Common myeloid progenitor, CD34-positive (primary cell): ENCODE measurements at regions not wholly inside any gene's neighbourhood (a gene's known extent, or its start where the extent isn't known, plus 50 kb on each side); places are given as distances from the start of the nearest gene placed in this dataset.

Experiments used
- CTCF ChIA-PET: fragments of 350-600 bp; sonication (Branson Sonifier 250); formaldehyde crosslinking; loops from one replicate; lab custom pipeline; 2021; ENCODE audit warnings: antibody characterized with exemption; lab: Charles Lee
- POLR2A ChIA-PET: fragments of 350-600 bp; sonication (Branson Sonifier 250); formaldehyde crosslinking; loops from one replicate; lab custom pipeline; 2021; ENCODE audit warnings: antibody characterized with exemption; lab: Charles Lee
- DNase-seq, 3 donors: peaks; one replicate each; pipeline versions ENCODE4 v3.0.0 to v3.0.0-alpha.2; 2013
- H3K27ac ChIP-seq, 2 experiments: 1 replicate in 1 of 2; 2 replicates in 1 of 2; pipeline ENCODE4 v1.7.0; 2013; ENCODE audit warnings: inconsistent platforms in 2 of 2, low read length in 2 of 2, mild to moderate bottlenecking in 2 of 2, low read depth in 1 of 2, moderate library complexity in 1 of 2; ENCODE audit not compliant: severe bottlenecking in 2 of 2, insufficient read depth in 1 of 2, poor library complexity in 1 of 2
- H3K27me3 ChIP-seq, 5 experiments: replicated peaks in 2 of 5; 1 replicate in 3 of 5; 2 replicates in 2 of 5; pipeline versions ENCODE4 v1.6.1 to v1.7.0; 2013; ENCODE audit warnings: low read length in 4 of 5, mild to moderate bottlenecking in 2 of 5, moderate library complexity in 2 of 5, inconsistent platforms in 1 of 5; ENCODE audit not compliant: insufficient read depth in 5 of 5, control insufficient read depth in 4 of 5
- H3K36me3 ChIP-seq, 4 experiments: 1 replicate in 2 of 4; 2 replicates in 2 of 4; pipeline versions ENCODE4 v1.6.1 to v1.7.0; 2013; ENCODE audit warnings: low read length in 3 of 4, control low read depth in 1 of 4, mild to moderate bottlenecking in 1 of 4; ENCODE audit not compliant: control insufficient read depth in 4 of 4, insufficient read depth in 4 of 4
- H3K4me1 ChIP-seq, 4 experiments: 1 replicate in 3 of 4; 2 replicates in 1 of 4; pipeline versions ENCODE4 v1.6.1 to v1.7.1; 2013; ENCODE audit warnings: low read length in 3 of 4, mild to moderate bottlenecking in 3 of 4, control low read depth in 1 of 4, inconsistent platforms in 1 of 4, moderate library complexity in 1 of 4; ENCODE audit not compliant: control insufficient read depth in 4 of 4, insufficient read depth in 4 of 4; ENCODE audit errors: control extremely low read depth in 1 of 4
- H3K4me3 ChIP-seq, 7 experiments: 1 replicate in 4 of 7; 2 replicates in 3 of 7; pipeline versions ENCODE4 v1.5.1 to v1.7.0; 2013; ENCODE audit warnings: mild to moderate bottlenecking in 7 of 7, low read length in 6 of 7, moderate library complexity in 6 of 7, inconsistent platforms in 2 of 7, low read depth in 2 of 7, control low read depth in 1 of 7; ENCODE audit not compliant: insufficient read depth in 4 of 7, control insufficient read depth in 1 of 7; ENCODE audit errors: extremely low read depth in 1 of 7
- H3K9me3 ChIP-seq, 5 experiments: 1 replicate in 4 of 5; 2 replicates in 1 of 5; pipeline versions ENCODE4 v1.6.1 to v1.7.1; 2013; ENCODE audit warnings: low read length in 4 of 5, mild to moderate bottlenecking in 2 of 5, inconsistent platforms in 1 of 5, low read depth in 1 of 5, moderate library complexity in 1 of 5; ENCODE audit not compliant: control insufficient read depth in 4 of 5, insufficient read depth in 2 of 5; ENCODE audit errors: control extremely low read depth in 1 of 5
- WGBS: methylation state at CpG from one replicate; pipeline ENCODE4 v1.1.5; 2013; ENCODE audit not compliant: insufficient coverage; 5-methylcytosine and 5-hydroxymethylcytosine counted together

- Histone ChIP-seq H3K27ac (no peak overlapping the region), H3K9me3 (no peaks in the 10 kb centered on the region), H3K4me1 (no peaks in the 10 kb centered on the region), H3K27me3 (no peaks in the 10 kb centered on the region), H3K36me3 (no peaks in the 10 kb centered on the region), H3K4me3 (no peak overlapping the region)
- CTCF ChIA-PET = no interaction called here
- POLR2A ChIA-PET = no interaction called here
- WGBS = 93% methylated on average over 4 of the region's 6 CpGs
- no peak for DNase-seq
These were observed 133.0 kb upstream of the RASSF8 start for GRCh38 chr12:25825446-25825845.

GRCh38 chr12:25827141-25827540 is 131.3 kb upstream of the RASSF8 start:
- Histone ChIP-seq H3K27me3 (no peaks in the 10 kb centered on the region), H3K36me3 (no peaks in the 10 kb centered on the region), H3K4me3 (no peak overlapping the region), H3K27ac (no peak overlapping the region), H3K4me1 (no peaks in the 10 kb centered on the region), H3K9me3 (no peaks in the 10 kb centered on the region)
- DNase-seq = no peak
- ChIA-PET CTCF (no interaction called here), POLR2A (no interaction called here)
- no CpG with 5 or more reads among the region's 1 CpG for WGBS

GRCh38 chr12:25827747-25828146 is 130.7 kb upstream of the RASSF8 start:
- no peak for DNase-seq
- CTCF ChIA-PET = no interaction called here
- 100% methylated on average over 2 of the region's 3 CpGs for WGBS
- H3K36me3 ChIP-seq = no peaks in the 10 kb centered on the region
- no peak overlapping the region for H3K27ac ChIP-seq
- H3K4me1 ChIP-seq = no peaks in the 10 kb centered on the region
- H3K27me3 ChIP-seq = no peaks in the 10 kb centered on the region
- no peak overlapping the region for H3K4me3 ChIP-seq
- H3K9me3 ChIP-seq = no peaks in the 10 kb centered on the region
- POLR2A ChIA-PET = no interaction called here

- CTCF ChIA-PET = no interaction called here
- no peak overlapping the region for H3K4me3 ChIP-seq
- no peak overlapping the region for H3K27ac ChIP-seq
- no peak for DNase-seq
- 93% methylated on average over 3 of the region's 4 CpGs for WGBS
- no peaks in the 10 kb centered on the region for H3K4me1 ChIP-seq
- POLR2A ChIA-PET = no interaction called here
- no peaks in the 10 kb centered on the region for H3K27me3 ChIP-seq
- H3K9me3 ChIP-seq = no peaks in the 10 kb centered on the region
- no peaks in the 10 kb centered on the region for H3K36me3 ChIP-seq
These were observed 130.3 kb upstream of the RASSF8 start for GRCh38 chr12:25828188-25828587.

- Histone ChIP-seq H3K4me3 (no peak overlapping the region), H3K4me1 (no peaks in the 10 kb centered on the region), H3K9me3 (no peaks in the 10 kb centered on the region), H3K27ac (no peak overlapping the region), H3K36me3 (no peaks in the 10 kb centered on the region), H3K27me3 (no peaks in the 10 kb centered on the region)
- ChIA-PET CTCF (no interaction called here), POLR2A (no interaction called here)
- DNase-seq = no peak
- WGBS = 88% methylated on average over 3 of the region's 3 CpGs
These were observed 129.3 kb upstream of the RASSF8 start for GRCh38 chr12:25829192-25829591.

GRCh38 chr12:25830456-25830855 is 128.0 kb upstream of the RASSF8 start:
- ChIA-PET POLR2A (no interaction called here), CTCF (interaction anchor here (0.6 kb wide), 1 partner anchor 17 kb away, joined by 3 read pairs; no protein-coding TSS in a partner anchor)
- Histone ChIP-seq H3K9me3 (no peaks in the 10 kb centered on the region), H3K27me3 (no peaks in the 10 kb centered on the region), H3K4me3 (no peak overlapping the region), H3K27ac (no peak overlapping the region), H3K36me3 (no peaks in the 10 kb centered on the region), H3K4me1 (no peaks in the 10 kb centered on the region)
- WGBS = 82% methylated on average over 3 of the region's 7 CpGs
- no peak for DNase-seq

GRCh38 chr12:25833657-25834056 is 124.8 kb upstream of the RASSF8 start:
- Histone ChIP-seq H3K36me3 (no peaks in the 10 kb centered on the region), H3K4me3 (no peak overlapping the region), H3K9me3 (no peaks in the 10 kb centered on the region), H3K27ac (no peak overlapping the region), H3K4me1 (no peaks in the 10 kb centered on the region), H3K27me3 (no peaks in the 10 kb centered on the region)
- WGBS = 83% methylated on average over 1 of the region's 2 CpGs
- no peak for DNase-seq
- ChIA-PET POLR2A (no interaction called here), CTCF (no interaction called here)
